ENCODE measurements at regions not wholly inside any gene's neighbourhood (a gene's known extent, or its start where the extent isn't known, plus 50 kb on each side); places are given as distances from the start of the nearest gene placed in this dataset.
"Not testable (repeated sequence)": the region's sequence is repeated elsewhere in the genome, so short reads cannot be mapped to it uniquely, and the experiment has no call there.

- H3K27me3 Mint-ChIP-seq (ENCODE audit: low read depth): no peaks in the 10 kb centered on the region
- no peaks in the 10 kb centered on the region for H3K9me3 Mint-ChIP-seq
- H3K4me3 Mint-ChIP-seq: no peak overlapping the region
- no peak overlapping the region for H3K27ac Mint-ChIP-seq
- H3K36me3 Mint-ChIP-seq (ENCODE audit: low read depth): no peaks in the 10 kb centered on the region
- no peaks in the 10 kb centered on the region for H3K4me1 Mint-ChIP-seq (ENCODE audit: low read depth)
Observed at GRCh38 chr5:116900793-116901192, 326.2 kb upstream of the SEMA6A start.

DNA sequence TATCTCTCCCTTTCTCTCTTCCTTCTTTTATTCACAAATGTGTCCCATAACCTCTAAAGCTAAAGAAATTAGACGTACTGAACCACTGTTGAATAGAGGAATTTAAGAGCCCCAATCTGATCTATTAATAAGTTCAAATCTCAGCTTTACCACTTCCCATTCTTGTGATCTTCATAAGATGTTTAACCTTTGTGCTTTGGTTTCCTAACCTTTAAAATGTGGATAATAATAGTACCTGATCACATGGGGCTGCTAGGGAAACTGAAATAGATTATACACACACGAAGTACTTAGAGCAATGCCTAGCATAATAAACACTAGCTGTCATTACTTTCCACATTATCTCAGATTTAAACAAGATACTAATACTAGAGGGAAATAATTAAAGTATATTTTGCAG, 324.3 kb upstream of the SEMA6A start:
- Mint-ChIP-seq H3K27me3 (ENCODE audit: low read depth) (no peaks in the 10 kb centered on the region), H3K4me3 (no peak overlapping the region), H3K4me1 (ENCODE audit: low read depth) (no peaks in the 10 kb centered on the region), H3K9me3 (no peaks in the 10 kb centered on the region), H3K36me3 (ENCODE audit: low read depth) (no peaks in the 10 kb centered on the region), H3K27ac (no peak overlapping the region)

DNA sequence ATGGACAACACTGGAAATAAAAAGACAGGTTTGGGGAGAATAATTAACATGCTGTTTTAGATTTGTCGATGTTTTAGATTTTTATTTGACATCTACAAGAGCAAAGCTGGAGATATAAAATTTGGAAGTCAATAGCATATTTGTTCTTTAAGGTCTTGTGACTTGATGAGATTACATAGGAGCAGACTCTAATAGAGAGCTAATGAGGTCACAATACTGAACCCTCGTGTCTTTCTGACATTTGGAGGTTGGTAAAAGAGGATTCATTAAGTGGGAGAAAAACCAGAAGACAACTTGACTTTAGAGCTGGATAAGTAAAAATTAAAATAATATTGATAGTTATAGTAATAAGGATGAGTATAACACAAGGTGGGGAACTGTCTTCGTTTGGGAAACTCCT, 322.7 kb upstream of the SEMA6A start:
- no peaks in the 10 kb centered on the region for H3K9me3 Mint-ChIP-seq
- H3K4me3 Mint-ChIP-seq: no peak overlapping the region
- H3K27ac Mint-ChIP-seq: no peak overlapping the region
- no peaks in the 10 kb centered on the region for H3K4me1 Mint-ChIP-seq (ENCODE audit: low read depth)
- no peaks in the 10 kb centered on the region for H3K27me3 Mint-ChIP-seq (ENCODE audit: low read depth)
- no peaks in the 10 kb centered on the region for H3K36me3 Mint-ChIP-seq (ENCODE audit: low read depth)

DNA sequence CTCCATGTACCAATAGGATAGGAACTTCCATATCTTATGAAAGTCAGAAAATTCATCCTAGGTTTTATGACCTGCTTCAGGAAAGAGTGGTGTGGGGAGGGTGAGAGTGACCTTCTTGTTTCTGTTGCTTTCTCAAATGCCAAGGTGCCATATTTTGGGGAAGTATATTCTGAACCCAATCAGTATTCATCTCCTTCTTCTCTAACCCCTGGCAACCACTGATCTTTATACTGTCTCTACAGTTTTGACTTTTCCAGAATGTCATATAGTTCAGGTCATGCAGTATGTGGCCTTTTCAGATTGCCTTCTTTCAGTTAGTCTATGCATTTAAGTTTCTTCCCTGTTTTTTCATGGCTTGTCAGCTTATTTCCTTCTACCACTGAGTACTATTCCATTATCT, 321.4 kb upstream of the SEMA6A start:
- Mint-ChIP-seq H3K36me3 (ENCODE audit: low read depth) (no peaks in the 10 kb centered on the region), H3K27me3 (ENCODE audit: low read depth) (no peaks in the 10 kb centered on the region), H3K27ac (no peak overlapping the region), H3K4me1 (ENCODE audit: low read depth) (no peaks in the 10 kb centered on the region), H3K4me3 (no peak overlapping the region), H3K9me3 (no peaks in the 10 kb centered on the region)

- Mint-ChIP-seq H3K9me3 (no peaks in the 10 kb centered on the region), H3K36me3 (ENCODE audit: low read depth) (no peaks in the 10 kb centered on the region), H3K27me3 (ENCODE audit: low read depth) (no peaks in the 10 kb centered on the region), H3K4me3 (no peak overlapping the region), H3K4me1 (ENCODE audit: low read depth) (no peaks in the 10 kb centered on the region), H3K27ac (no peak overlapping the region)
Observed at GRCh38 chr5:116892993-116893392, 318.4 kb upstream of the SEMA6A start.

DNA sequence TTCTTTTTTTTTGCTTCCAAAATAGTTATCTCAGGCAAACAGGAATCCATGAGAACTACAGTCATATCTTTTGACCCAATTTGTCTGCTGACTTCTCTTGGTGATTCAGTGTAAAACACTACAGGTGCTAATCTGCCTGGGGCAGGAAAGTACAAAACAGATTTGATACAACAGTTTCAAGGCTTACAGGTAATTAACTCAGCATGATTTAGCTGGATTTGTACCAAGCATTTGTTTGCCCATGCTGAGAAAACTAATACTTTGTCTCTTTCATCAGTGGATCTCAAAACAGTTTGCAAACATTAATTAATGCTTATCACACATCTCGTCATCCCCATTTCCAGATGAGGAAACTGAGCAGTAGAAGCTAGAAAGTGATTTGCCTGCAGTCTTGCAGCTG, 312.5 kb upstream of the SEMA6A start:
- Mint-ChIP-seq H3K4me3 (no peak overlapping the region), H3K9me3 (no peaks in the 10 kb centered on the region), H3K36me3 (ENCODE audit: low read depth) (no peaks in the 10 kb centered on the region), H3K4me1 (ENCODE audit: low read depth) (no peaks in the 10 kb centered on the region), H3K27ac (no peak overlapping the region), H3K27me3 (ENCODE audit: low read depth) (no peaks in the 10 kb centered on the region)

DNA sequence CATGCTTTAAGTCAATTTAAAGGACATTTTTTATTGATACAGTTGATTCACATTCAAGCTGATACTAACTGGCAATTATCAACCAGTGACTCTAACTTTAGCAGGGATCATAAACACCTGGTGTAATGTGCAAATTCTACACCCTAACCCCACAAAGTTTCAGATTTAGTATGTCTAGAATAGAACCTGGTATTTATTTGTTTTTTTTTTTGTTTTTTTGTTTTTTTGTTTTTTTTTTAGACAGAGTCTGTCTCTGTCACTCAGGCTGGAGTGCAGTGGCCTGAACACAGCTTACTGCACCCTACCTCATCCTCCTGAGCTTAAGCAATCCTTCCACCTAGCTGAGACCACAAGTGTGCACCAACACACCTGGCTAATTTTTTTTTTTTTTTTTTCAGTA, 311.2 kb upstream of the SEMA6A start:
- H3K4me3 Mint-ChIP-seq: no peak overlapping the region
- H3K4me1 Mint-ChIP-seq (ENCODE audit: low read depth): no peaks in the 10 kb centered on the region
- H3K27ac Mint-ChIP-seq: no peak overlapping the region
- H3K27me3 Mint-ChIP-seq (ENCODE audit: low read depth): no peaks in the 10 kb centered on the region
- H3K9me3 Mint-ChIP-seq: no peaks in the 10 kb centered on the region
- H3K36me3 Mint-ChIP-seq (ENCODE audit: low read depth): no peaks in the 10 kb centered on the region

- Mint-ChIP-seq H3K27me3 (ENCODE audit: low read depth) (no peaks in the 10 kb centered on the region), H3K36me3 (ENCODE audit: low read depth) (no peaks in the 10 kb centered on the region), H3K27ac (no peak overlapping the region), H3K4me1 (ENCODE audit: low read depth) (no peaks in the 10 kb centered on the region), H3K9me3 (no peaks in the 10 kb centered on the region), H3K4me3 (no peak overlapping the region)
Observed at GRCh38 chr5:116883875-116884274, 309.3 kb upstream of the SEMA6A start.

GRCh38 chr5:116881921-116882531, 307.4 kb upstream of the SEMA6A start:
- H3K27ac Mint-ChIP-seq: no peak overlapping the region
- H3K4me1 Mint-ChIP-seq (ENCODE audit: low read depth): no peaks in the 10 kb centered on the region
- H3K4me3 Mint-ChIP-seq: no peak overlapping the region
- H3K27me3 Mint-ChIP-seq (ENCODE audit: low read depth): no peaks in the 10 kb centered on the region
- peaks cover 2% of the 10 kb centered on the region for H3K9me3 Mint-ChIP-seq
- no peaks in the 10 kb centered on the region for H3K36me3 Mint-ChIP-seq (ENCODE audit: low read depth)

DNA sequence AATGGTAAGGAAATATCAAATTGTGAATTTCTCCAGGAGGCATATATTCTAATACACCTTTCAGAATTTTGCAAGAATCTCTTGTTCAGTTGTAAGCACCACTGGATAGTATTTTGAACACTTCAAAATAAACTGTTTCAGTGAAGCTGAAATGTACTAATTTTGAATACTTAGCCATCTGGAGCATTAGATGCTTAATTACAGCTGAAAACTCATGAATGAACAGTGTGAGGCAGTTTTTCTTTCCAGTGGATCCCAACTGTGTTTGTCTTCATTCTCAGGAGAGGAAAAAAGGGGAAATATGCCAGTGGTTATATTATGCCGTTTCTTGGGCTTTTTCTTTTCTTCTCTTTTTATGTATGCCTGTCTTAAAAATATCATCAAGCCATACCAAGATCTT, 306.0 kb upstream of the SEMA6A start:
- Mint-ChIP-seq H3K9me3 (peaks cover 4% of the 10 kb centered on the region), H3K4me3 (no peak overlapping the region), H3K27ac (no peak overlapping the region), H3K4me1 (ENCODE audit: low read depth) (no peaks in the 10 kb centered on the region), H3K36me3 (ENCODE audit: low read depth) (no peaks in the 10 kb centered on the region), H3K27me3 (ENCODE audit: low read depth) (no peaks in the 10 kb centered on the region)

DNA sequence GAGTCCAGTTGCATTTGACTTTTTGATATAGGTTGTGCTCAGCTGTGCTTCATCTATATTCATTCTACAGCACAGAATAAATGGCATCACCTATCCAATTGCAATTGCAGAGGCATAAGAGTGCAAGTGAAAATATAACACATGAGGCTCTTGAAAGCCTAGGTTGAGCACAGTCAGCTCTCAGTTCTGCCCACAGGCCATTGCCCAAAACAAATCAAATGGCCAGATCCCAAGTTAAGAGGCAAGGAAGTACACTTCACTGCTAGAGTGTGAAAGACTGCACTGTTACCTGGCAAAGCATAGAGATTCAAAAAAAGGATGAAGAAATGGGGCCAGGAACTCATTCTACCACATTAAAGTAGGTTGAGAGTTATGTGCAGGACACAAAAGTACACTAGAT, 305.5 kb upstream of the SEMA6A start:
- Mint-ChIP-seq H3K27me3 (ENCODE audit: low read depth) (no peaks in the 10 kb centered on the region), H3K27ac (no peak overlapping the region), H3K9me3 (peaks cover 4% of the 10 kb centered on the region), H3K4me1 (ENCODE audit: low read depth) (no peaks in the 10 kb centered on the region), H3K4me3 (no peak overlapping the region), H3K36me3 (ENCODE audit: low read depth) (no peaks in the 10 kb centered on the region)

DNA sequence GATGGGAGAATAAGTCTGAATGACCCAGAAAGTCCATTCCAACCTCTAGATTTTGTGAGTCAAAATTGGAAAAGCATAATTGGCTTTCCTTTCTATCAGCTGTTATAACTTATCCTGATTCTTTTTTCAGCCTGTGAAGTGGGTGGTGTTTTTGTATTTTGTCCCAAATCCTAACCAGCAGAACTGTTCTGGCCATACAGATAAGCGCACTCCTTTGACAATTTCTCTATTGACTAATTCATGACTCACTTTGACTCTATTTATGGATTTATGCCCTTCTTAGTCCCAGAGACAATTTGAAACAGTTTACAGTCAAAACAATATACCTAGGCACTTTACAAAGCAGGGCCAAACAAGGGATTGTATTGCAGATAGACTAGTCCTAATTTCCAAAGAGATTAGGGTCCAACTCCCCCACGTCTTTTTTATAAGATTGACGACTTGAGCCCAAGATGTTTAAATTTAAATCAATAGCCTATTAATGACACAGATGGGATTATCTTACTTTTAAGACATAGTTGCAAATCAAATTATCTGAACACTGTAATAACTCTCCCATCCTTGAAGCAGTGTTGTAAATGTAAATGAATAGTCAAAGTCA, 301.7 kb upstream of the SEMA6A start:
- Mint-ChIP-seq H3K27ac (no peak overlapping the region), H3K4me1 (ENCODE audit: low read depth) (no peaks in the 10 kb centered on the region), H3K27me3 (ENCODE audit: low read depth) (no peaks in the 10 kb centered on the region), H3K4me3 (no peak overlapping the region), H3K36me3 (ENCODE audit: low read depth) (no peaks in the 10 kb centered on the region), H3K9me3 (peaks cover 4% of the 10 kb centered on the region)

- Mint-ChIP-seq H3K27me3 (ENCODE audit: low read depth) (no peaks in the 10 kb centered on the region), H3K9me3 (peaks cover 4% of the 10 kb centered on the region), H3K4me3 (no peak overlapping the region), H3K36me3 (ENCODE audit: low read depth) (no peaks in the 10 kb centered on the region), H3K27ac (no peak overlapping the region), H3K4me1 (ENCODE audit: low read depth) (no peaks in the 10 kb centered on the region)
Observed at GRCh38 chr5:116872986-116873385, 298.4 kb upstream of the SEMA6A start.

GRCh38 chr5:116872486-116872885, 297.9 kb upstream of the SEMA6A start:
- no peaks in the 10 kb centered on the region for H3K27me3 Mint-ChIP-seq (ENCODE audit: low read depth)
- no peaks in the 10 kb centered on the region for H3K4me1 Mint-ChIP-seq (ENCODE audit: low read depth)
- no peak overlapping the region for H3K4me3 Mint-ChIP-seq
- no peak overlapping the region for H3K27ac Mint-ChIP-seq
- peaks cover 4% of the 10 kb centered on the region for H3K9me3 Mint-ChIP-seq
- H3K36me3 Mint-ChIP-seq (ENCODE audit: low read depth): no peaks in the 10 kb centered on the region

DNA sequence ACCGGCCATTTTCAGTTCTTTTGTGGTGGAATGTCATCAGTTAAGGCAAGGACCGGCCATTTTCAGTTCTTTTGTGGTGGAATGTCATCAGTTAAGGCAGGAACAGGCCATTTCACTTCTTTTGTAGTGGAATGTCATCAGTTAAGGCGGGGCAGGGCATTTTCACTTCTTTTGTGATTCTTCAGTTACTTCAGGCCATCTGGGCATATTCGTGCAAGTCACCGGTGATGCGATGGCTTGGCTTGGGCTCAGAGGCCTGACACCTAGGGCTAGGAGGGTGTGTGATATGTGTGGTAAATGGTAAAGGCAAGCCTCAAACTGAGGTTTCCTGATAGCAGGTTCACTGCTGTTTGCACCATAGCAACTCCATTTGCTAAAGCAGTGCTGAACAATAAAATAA, 293.2 kb upstream of the SEMA6A start:
- not testable (repeated sequence) for H3K27me3 Mint-ChIP-seq (ENCODE audit: low read depth); H3K4me3 Mint-ChIP-seq; H3K9me3 Mint-ChIP-seq; H3K27ac Mint-ChIP-seq; H3K4me1 Mint-ChIP-seq (ENCODE audit: low read depth); H3K36me3 Mint-ChIP-seq (ENCODE audit: low read depth)

- H3K4me1 Mint-ChIP-seq (ENCODE audit: low read depth): no peaks in the 10 kb centered on the region
- no peaks in the 10 kb centered on the region for H3K27me3 Mint-ChIP-seq (ENCODE audit: low read depth)
- H3K9me3 Mint-ChIP-seq: no peaks in the 10 kb centered on the region
- no peak overlapping the region for H3K27ac Mint-ChIP-seq
- no peak overlapping the region for H3K4me3 Mint-ChIP-seq
- no peaks in the 10 kb centered on the region for H3K36me3 Mint-ChIP-seq (ENCODE audit: low read depth)
Observed at GRCh38 chr5:116865651-116866050, 291.0 kb upstream of the SEMA6A start.
